SK-N-SH (cell line): ENCODE measurements at regions not wholly inside any gene's neighbourhood (a gene's known extent, or its start where the extent isn't known, plus 50 kb on each side); places are given as distances from the start of the nearest gene placed in this dataset.

ENCODE experiments used
- ELF1 ChIP-seq: IDR thresholded peaks from 2 replicates; pipeline ENCODE4 v1.4.0; 2012
- EP300 ChIP-seq, 2 experiments: IDR thresholded peaks; 2 replicates each; pipeline versions ENCODE4 v1.4.0 to v1.6.1; 2012; ENCODE audit warnings: borderline replicate concordance in 1 of 2, low read depth in 1 of 2, low read length in 1 of 2
- FOXM1 ChIP-seq: IDR thresholded peaks from 2 replicates; pipeline ENCODE4 v1.4.0; 2012; ENCODE audit warnings: low read depth, mild to moderate bottlenecking
- JUND ChIP-seq: IDR thresholded peaks from 2 replicates; pipeline ENCODE4 v1.4.0; 2012
- RCOR1 ChIP-seq: fragments of 150-350 bp; IDR thresholded peaks from 2 replicates; pipeline ENCODE4 v1.6.1; 2017; ENCODE audit warnings: antibody characterized with exemption, low read length
- RFX5 ChIP-seq: IDR thresholded peaks from 2 replicates; pipeline ENCODE4 v1.6.1; 2012; ENCODE audit warnings: mild to moderate bottlenecking, improper control_type of control experiment, low read length
- RXRA ChIP-seq: IDR thresholded peaks from 2 replicates; pipeline ENCODE4 v1.4.0; 2012; ENCODE audit warnings: low read depth, mild to moderate bottlenecking, borderline replicate concordance
- SMC3 ChIP-seq: IDR thresholded peaks from 2 replicates; pipeline ENCODE4 v1.6.1; 2012; ENCODE audit warnings: low read depth, low read length, improper control_type of control experiment
- TCF12 ChIP-seq: IDR thresholded peaks from 2 replicates; pipeline ENCODE4 v1.4.0; 2012
- TEAD4 ChIP-seq: IDR thresholded peaks from 2 replicates; pipeline ENCODE4 v1.4.0; 2012; ENCODE audit warnings: mild to moderate bottlenecking, borderline replicate concordance; ENCODE audit not compliant: insufficient read depth
- TF ChIP-seq, protein P1 (sequence below): fragments of 200-600 bp; sonication (generic); IDR thresholded peaks from 2 replicates; pipeline ENCODE4 v1.6.1; 2017; ENCODE audit warnings: antibody characterized with exemption, mild to moderate bottlenecking, moderate library complexity
- TF ChIP-seq, protein P2 (sequence below): fragments of 150-350 bp; IDR thresholded peaks from 2 replicates; pipeline ENCODE4 v1.6.1; 2017; ENCODE audit warnings: antibody characterized with exemption, low read length, low read depth, borderline replicate concordance

DNA sequence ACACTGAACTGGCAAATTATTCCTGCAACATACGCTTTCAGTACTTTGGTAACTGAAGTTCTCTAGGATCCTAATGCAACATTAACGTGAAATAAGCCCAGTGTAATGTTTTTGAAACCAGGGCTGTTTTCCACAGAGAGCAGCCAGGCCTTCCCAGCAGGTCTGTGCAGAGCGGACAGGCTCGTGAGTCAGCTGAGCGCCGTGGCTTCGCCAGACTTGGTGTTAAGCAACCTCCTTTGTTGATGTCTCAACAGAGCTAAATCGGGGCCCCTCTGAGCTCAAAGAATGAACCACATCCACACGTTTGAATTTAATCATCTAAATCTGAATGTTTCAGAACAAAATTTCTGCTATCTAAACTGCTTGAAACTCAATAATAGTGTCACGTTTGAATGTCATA is 181.8 kb upstream of the FMN2 start:
- TF ChIP-seq RCOR1 (no peak), RXRA (no peak), TEAD4 (no peak), SMC3 (no peak), JUND (no peak), FOXM1 (no peak), TCF12 (no peak), ELF1 (no peak), EP300 (IDR thresholded peaks at IDR 0.05; ENCODE audit: borderline replicate concordance in 1 of 2, low read depth in 1 of 2, low read length in 1 of 2) (no peak), RFX5 (no peak)
- TF ChIP-seq, protein P1, sequence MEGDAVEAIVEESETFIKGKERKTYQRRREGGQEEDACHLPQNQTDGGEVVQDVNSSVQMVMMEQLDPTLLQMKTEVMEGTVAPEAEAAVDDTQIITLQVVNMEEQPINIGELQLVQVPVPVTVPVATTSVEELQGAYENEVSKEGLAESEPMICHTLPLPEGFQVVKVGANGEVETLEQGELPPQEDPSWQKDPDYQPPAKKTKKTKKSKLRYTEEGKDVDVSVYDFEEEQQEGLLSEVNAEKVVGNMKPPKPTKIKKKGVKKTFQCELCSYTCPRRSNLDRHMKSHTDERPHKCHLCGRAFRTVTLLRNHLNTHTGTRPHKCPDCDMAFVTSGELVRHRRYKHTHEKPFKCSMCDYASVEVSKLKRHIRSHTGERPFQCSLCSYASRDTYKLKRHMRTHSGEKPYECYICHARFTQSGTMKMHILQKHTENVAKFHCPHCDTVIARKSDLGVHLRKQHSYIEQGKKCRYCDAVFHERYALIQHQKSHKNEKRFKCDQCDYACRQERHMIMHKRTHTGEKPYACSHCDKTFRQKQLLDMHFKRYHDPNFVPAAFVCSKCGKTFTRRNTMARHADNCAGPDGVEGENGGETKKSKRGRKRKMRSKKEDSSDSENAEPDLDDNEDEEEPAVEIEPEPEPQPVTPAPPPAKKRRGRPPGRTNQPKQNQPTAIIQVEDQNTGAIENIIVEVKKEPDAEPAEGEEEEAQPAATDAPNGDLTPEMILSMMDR, result no peak
- TF ChIP-seq, protein P2, sequence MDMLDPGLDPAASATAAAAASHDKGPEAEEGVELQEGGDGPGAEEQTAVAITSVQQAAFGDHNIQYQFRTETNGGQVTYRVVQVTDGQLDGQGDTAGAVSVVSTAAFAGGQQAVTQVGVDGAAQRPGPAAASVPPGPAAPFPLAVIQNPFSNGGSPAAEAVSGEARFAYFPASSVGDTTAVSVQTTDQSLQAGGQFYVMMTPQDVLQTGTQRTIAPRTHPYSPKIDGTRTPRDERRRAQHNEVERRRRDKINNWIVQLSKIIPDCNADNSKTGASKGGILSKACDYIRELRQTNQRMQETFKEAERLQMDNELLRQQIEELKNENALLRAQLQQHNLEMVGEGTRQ, result no peak
